ENCODE measurements at regions not wholly inside any gene's neighbourhood (a gene's known extent, or its start where the extent isn't known, plus 50 kb on each side); places are given as distances from the start of the nearest gene placed in this dataset.
A peak's percentile ranks its signal among the peaks of the same experiment; 100 is the strongest.
"Not testable (repeated sequence)": the region's sequence is repeated elsewhere in the genome, so short reads cannot be mapped to it uniquely, and the experiment has no call there.

DNA sequence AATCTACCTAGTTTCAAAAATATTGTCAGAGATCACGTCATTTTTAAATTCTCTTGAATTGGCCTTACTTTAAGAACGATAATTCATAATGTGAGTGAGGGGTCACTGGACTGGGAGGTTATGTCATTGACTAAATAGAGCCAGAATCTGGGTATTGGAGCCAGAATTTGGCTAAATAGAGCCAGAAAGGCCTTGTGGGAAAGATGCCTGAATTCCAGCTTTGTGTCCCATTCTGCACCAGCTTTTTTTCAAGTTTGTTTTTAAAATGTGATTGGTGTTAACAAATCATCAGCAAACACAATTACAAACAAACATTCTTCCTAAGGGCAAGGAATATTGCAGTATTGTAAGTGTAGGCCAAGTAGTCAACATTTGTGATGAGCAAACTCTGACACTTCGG lies 233.2 kb upstream of the PRKCQ start:
- DNase-seq (ENCODE audit: low read depth) = no peak

DNA sequence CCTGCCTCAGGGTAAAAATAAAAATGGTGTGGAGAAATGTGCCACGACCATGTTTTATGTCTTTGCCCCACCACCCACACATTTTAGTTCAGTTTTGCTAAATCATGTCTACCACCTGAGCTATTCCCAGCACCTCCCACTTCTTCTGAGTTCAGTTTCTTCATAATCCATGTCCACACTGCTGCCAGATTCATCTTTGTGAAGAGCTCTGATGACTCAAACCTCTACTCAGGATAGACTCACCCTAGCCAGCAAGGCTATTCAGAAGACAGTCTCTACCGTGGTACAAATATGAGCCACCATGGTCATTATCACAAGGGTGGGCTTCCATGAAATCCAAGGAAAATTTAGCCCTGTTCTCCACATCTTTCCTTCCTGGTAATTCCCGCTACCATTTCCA lies 231.1 kb upstream of the PRKCQ start:
- DNase-seq (ENCODE audit: low read depth) = no peak

DNA sequence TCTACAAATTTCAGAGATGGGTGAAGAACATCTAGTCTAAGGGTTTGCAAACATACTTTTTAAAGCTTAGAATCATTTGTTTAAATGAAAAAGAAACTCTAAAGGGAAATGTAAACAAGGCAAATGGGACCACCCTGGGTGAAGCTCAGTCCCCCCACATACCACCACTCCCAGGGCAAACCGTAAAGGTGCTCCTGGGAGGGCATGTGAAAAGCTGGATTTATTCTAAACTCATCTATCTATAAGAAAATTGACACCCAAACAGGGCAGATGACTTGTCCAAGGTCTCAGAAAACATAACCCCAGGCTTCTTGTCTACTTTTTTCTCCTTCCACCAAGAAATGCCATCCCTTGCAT lies 223.3 kb upstream of the PRKCQ start:
- no peak for DNase-seq (ENCODE audit: low read depth)

DNA sequence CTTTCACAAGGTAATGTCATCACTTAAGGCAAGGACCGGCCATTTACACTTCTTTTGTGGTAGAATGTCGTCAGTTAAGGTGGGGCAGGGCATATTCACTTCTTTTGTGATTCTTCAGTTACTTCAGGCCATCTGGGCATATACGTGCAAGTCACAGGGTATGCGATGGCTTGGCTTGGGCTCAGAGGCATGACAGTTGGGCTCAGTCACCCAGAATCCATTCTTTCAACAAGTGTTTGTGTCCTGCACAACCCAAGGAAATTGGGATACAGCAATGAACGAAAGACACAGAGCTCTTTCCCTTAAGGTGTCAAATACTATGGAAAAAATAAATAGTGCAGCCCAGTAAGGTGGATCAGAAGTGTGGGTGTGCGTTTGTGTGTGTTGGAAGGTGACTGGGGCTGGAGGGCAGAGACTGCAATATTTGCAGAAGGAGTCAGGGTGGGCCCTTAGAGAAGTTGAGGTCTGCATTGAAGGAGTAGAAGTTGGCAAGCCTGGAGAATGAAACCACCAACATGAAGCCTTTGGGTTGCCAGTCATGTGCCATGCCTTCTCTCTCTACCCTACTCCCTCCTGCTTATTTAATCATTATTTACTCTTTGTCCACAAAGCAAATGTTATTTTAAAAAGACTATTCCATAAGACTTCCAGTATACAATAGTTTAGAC lies 222.8 kb upstream of the PRKCQ start:
- no peak for DNase-seq (ENCODE audit: low read depth)

DNA sequence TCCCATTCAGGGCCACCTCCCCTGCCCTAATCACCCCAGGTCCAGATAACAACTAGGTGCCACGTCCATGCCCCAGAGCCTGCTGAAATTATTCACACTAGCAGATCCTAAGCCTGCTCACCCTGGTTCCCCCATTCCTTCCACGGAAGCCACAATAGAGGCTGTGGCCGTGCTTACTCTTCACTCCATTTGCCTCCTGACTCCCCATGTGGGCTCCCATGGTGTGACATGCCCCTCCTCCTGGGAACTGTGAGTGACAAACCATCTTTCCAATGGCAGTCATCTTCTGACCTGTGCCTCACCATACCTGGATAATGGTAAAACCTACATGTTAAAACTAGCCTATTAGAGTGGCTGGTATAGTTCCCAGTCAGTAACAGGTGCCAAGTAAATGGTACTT lies 216.2 kb upstream of the PRKCQ start:
- no peak for DNase-seq (ENCODE audit: low read depth)

DNA sequence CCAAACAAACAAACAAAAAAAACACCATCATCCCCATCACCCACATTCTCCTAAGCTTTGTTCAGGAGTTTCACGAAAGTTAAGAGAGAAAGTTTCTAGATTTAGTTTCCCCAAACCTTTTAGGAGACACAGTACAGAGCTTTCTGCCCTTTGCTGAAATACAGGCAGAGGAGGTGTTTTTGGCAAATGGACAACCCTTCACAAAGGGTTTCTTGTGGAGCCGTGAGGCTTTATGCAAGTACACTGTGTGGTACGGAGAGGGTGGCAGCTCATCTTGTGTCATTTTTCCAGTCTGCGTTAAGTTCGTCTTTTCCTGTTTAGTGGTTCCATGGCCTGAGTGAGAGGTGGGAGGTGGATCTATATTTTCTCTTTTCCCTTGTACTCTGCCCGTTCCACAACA lies 215.5 kb upstream of the PRKCQ start:
- DNase-seq (ENCODE audit: low read depth) = no peak

DNA sequence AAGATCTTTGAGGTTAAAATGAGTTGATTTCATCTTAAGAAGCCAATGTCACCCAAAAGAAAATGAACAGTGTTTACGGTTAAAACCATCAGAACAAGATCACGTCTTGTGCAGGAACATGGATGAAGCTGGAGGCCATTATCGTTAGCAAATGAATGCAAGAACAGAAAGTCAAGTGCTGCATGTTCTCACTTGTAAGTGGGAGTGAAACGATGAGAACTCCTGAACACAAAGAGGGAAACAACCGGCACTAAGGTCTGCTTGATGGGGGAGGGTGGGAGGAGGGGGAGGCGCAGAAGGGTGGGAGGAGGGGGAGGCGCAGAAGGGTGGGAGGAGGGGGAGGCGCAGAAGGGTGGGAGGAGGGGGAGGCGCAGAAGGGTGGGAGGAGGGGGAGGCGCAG lies 214.8 kb upstream of the PRKCQ start:
- not testable (repeated sequence) for DNase-seq (ENCODE audit: low read depth)

DNA sequence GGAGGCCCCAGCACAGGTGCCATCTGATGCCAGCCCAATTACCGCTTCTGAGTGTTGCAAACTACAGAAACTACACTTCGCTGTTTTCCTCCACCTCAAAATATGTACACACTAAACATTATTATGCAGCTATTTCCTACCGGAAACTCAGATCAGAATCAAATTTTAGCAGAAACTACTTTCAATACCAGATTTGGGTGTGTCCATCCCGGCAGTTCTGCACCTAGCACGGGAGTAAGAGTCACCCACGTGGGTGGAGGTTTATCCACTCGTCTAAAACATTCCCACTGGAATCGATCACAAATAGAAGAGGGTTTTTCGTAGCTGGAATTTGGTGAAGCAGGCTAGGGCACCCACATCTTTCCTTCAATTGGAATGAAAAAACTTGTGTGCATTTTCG lies 214.4 kb upstream of the PRKCQ start:
- DNase-seq (ENCODE audit: low read depth) = no peak

DNA sequence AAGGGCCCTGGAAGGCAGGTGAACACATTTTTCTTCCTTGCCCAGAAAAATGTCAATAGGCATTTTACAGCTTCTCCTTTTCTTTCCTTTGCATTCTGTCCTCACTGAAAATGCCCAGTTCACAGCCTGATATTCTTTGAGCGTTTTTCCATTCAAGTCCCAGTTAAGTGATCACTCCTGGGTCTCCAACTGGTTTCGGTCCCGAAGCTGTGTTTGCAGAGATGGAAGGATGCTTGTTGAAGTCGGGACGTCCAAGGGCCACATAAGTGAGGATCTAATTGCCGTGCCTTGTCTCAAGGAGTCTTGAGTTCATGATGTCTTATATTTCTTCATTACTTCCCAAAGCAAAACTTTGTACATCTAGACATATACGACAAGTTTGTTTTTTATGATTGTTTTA lies 208.7 kb upstream of the PRKCQ start:
- no peak for DNase-seq (ENCODE audit: low read depth)

DNA sequence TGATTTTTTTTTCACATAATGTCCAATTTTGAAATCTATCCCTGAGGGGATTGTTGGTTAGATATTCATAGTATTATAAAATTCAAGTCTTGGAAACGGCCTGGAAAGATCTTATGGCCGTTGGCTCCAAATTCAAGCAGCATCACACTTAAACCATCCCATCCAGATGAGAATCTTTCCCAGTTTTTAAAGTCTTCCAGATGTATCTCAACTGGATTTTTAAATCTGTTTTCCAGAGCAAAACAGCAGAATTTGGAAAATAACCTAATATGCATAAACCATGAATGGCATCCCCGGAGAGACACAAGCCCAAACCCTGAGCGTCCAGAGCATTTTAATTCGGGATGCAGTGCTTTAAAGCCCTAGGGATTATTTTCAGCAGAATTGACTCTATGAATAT lies 208.2 kb upstream of the PRKCQ start:
- no peak for DNase-seq (ENCODE audit: low read depth)

DNA sequence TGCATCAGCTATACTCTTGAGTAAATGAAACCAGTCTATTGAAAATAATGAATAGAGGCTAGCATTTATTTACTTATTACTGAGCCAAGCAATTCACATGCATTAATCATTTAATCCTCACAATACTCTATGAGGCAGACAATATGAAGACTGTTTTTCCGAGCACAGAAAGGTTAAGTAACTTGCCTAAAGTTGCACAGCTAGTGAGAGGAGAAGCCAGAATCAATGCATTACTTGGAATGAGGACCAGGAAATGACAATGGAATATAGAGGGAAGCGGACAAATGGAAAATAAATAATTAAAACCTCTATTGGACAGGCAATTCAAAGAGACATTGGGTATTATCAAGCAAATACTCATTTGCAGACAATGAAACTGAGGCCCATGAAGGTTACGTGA lies 207.6 kb upstream of the PRKCQ start:
- DNase-seq (ENCODE audit: low read depth) = no peak

DNA sequence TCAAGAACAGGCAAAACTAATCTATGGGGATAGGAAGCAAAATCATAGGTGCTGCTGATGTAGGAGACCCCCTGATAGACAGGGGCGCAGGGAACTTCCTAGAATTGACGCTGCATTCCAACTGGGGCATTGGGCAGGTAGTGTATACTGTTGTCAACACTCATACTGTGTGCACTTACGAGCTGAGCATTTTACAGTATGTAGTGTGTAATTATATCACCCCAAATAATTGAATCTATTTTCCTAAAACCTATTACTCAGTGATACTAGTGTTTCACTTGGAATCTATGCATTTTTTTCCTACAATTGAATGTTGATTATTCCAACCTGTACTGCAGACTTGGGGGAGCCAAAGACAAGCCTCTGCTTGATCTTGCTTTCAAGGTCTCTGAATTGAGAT lies 207.0 kb upstream of the PRKCQ start:
- DNase-seq (ENCODE audit: low read depth) = no peak

DNA sequence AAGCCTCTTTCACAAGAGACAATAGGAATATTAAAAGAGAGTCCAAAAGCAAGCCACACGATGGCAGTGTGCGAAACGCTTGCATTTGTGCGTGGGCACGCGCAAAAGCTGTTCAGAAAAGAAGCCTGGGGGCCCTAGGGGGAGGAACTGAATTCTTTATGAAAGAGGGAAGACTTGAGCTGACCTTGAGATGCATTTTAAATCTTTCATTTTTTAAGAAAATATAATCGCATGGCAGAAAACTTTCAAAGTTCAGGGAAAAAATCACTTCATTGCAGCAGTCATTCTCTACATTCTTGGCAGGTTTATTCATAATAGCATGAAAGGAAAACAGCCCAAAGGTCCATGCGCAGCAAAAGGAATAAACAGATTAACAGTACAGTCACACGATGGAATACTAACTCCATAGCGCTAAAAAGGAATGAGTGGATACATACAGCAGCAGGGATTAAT lies 206.5 kb upstream of the PRKCQ start:
- no peak for DNase-seq (ENCODE audit: low read depth)

DNA sequence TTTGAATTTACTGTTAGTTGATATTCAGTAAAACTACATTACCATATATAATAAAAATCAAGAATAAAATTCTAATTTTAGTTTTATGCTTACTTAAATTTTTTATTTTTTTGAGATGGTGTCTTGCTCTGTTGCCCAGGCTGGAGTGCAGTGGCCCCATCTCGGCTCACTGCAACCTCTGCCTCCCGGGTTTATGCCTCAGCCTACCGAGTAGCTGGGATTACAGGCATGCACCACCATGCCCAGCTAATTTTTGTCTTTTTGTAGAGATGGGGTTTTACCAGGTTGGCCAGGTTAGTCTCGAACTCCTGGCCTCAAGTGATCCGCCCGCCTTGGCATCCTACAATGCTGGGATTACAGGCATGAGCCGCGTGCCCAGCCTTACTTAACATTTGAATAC lies 204.4 kb upstream of the PRKCQ start:
- DNase-seq (ENCODE audit: low read depth) = not testable (repeated sequence)

DNA sequence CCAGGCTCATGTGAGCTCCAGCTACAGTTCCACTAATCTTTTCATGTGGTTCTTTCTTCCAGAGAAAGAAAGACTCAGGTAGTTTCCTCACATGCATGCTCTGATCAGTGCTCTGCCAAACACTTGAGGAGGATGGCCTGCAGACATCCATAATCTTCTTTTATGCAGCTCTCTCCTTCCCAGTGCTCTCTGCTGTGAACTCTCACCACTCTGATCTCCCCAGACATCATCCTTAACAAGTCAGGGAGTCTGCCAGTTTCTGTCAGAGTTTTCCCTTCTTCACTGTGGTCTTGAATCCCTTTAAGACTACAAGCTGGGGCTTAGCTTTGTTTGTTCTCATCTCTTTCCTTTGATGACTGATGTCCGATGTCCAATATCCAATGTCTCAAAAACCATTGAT lies 203.4 kb upstream of the PRKCQ start:
- DNase-seq (ENCODE audit: low read depth) = no peak

DNA sequence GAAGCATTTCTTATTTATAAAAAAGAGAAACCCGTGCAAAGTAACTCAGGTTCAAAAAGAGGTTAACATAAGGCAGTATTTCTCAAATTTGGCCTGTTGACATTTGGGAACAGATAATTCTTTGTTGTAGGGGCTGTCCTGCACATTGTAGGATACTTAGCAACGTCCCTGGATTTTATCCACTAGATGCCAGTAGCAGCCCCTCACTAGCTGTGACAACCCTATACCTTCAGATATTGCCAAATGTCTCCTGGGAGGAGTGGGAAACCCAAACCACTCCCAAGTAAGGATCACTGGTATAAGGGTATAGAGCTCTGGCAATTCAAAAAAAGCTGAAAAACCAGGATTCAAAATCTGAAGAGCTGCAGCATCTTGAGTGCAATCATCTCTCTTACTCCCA lies 202.3 kb upstream of the PRKCQ start:
- no peak for DNase-seq (ENCODE audit: low read depth)

DNA sequence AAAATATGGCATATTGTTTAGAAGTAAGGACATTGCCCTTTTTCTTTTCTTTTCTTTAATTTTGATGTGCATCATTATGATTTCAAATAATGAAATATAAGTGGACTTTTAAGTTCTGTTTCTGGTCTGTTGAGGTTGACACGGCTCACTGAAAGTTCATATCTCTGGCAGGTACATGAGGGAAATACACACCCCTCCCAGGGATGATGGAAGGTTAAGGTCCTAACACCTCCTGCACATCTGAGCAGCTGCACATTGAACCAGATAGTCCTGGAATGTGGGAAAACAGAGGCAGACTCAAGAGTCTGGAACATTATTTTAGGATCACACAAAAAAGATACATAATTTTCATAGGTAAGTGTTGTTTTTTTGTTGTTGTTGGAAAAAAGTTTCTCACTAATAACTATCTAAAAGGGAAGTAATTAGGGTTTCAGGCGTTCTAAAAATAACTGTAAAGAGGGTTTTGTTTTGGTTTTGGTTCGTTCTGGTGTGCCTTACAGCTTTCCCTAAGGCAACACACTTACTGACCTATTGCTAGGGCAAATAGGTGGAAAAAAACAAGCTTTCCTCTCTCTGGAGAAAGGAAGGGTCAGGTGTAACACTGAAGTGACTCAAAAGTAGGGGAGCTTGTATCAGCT lies 201.2 kb upstream of the PRKCQ start:
- no peak for DNase-seq (ENCODE audit: low read depth)

DNA sequence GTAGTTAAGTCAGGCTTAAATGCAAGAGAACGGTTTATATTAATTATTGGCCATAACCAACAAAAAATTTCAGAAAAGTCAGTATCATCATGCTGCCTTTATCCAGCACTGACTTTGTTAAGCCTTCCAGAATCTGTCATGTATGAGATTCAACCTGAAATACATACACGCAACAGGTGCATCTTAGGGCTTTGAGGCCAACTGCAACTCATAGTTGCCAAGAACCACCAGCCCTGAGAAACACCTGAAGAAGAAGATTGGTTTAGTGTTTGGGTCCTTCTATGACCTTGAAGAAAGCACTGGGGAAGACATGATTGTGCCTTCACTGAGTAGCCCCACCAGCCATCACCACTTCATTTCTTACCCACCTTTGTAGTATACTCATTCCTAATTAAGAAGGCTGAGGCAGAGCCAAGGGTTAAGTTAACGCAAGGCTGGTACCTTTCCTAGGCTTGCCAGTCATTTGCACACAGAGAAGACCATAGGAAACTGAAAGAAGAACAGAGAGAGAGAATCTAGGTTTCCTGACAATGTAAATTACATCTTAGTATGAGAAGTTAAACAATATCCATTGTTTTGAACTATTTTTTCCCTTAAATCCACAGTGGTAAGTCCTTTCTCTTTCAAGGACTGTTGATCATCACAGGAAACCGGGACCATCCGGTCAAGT lies 200.1 kb upstream of the PRKCQ start:
- DNase-seq (ENCODE audit: low read depth) = no peak

DNA sequence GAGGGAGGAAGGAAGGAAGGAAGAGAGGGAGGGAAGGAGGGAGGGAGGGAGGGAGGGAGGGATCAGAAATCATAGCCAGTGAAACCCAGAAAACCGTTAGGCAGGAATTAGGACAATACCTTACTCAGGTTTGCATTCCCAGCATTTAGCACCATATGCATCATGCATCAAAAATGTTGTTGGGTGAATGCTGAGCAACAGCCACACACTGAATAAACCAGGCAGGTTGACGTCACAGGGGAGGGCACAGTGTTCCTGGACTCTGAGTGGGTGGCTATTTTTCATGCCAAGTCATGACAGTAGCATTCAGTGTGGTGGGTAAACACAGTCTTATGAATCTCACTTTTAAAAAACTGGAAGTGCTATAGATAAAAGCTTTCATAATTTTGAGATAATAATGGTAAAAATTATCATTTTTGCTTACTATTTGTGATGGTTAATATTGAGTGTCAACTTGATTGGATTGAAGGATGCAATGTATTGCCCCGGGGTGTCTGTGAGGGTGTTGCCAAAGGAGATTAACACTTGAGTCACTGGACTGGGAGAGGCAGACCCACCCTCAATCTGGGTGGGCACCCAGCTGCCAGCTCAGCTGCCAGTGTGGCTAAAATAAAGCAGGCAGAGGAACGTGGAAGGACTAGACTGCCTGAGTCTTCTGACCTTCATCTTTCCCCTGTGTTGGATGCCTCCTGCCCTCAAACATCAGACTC lies 199.1 kb upstream of the PRKCQ start:
- peak; percentile 91 for DNase-seq (ENCODE audit: low read depth)

DNA sequence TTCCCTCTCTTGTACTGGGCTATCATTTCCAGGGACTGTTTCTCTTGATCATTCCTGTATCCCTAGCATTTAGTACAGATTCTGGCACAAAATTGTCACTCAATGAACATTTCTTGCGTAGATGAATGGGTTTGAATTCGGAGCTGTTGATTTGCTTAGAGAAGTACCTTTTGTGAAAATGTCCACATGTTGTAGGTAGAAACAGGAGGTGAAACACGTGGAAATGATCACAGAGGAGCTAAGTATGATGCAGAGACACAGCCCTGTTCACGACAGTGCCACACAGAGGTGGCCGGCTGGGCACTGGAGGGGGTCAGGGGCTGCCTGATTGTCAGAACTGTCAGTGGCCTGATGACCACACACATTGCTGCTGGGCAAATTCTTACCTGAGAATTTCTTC lies 196.1 kb upstream of the PRKCQ start:
- no peak for DNase-seq (ENCODE audit: low read depth)

DNA sequence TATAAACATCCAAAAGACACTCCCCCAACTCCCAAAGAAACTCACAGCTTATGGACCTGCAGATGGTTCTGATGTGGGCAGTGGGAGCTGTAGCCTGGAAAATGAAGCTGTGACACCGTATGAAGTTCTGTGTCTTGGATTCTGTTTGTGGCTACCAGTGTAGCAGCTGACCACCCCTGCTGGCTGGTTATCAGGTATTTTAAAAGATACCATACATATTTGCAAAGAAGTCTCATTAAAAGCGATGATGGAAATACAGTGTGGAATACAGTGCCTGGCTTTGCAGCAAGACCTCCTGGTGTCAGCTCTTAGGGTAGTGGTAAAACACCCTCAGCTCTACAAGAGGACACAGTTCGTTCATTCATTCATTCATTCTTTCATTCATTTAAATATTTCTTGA lies 194.3 kb upstream of the PRKCQ start:
- DNase-seq (ENCODE audit: low read depth) = no peak

DNA sequence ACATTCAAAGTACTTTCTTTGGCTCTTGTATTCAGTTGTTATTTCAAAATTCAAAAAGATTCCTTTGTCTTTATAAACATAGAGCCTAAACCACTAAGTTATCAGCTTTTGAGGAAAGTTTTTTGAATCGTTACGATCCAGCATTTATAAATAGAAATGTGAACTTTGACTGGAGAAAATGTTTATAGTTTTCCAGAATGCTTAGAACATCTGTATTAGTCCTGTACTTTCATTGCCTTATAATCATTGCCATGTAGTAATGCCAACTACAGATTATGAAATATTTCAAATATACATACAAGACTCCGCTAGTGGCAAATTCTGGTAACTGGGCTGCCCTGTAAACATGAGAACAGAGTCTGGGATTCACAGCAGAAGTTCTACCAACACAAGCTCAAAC lies 191.3 kb upstream of the PRKCQ start:
- no peak for DNase-seq (ENCODE audit: low read depth)

DNA sequence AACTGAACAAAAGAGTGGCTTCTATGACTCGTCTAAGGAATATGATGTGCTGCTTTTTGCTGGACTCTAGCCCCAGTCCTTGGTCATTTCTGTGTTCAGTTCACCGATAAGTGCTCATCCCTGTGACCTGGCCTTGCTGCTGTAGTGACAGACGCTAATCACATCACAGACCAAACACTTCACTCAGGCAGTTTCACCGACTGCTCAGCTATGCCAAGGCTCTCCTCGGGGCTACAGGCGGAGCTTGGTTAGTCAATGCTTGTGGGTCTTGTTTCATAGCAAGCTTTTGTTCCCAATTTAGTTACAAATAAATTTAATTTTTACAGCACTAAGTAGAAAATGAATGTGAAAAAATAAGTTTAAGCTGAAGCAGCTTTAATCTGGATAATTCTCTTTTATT lies 190.8 kb upstream of the PRKCQ start:
- no peak for DNase-seq (ENCODE audit: low read depth)

All from GM04504 (cell line).